IMR-90 (cell line): ENCODE measurements at regions not wholly inside any gene's neighbourhood (a gene's known extent, or its start where the extent isn't known, plus 50 kb on each side); places are given as distances from the start of the nearest gene placed in this dataset.

Experiments
- ATAC-seq: fragments of 200-7000 bp; cut with Tn5 transposase; 2 replicates; pipeline ENCODE4 v1.9.1; 2020; ENCODE audit warnings: low read depth, mild to moderate bottlenecking, moderate library complexity
- BruUV-seq: library from RNA; stranded (reverse); fragments of 400-500 nt; replicated peaks from 2 replicates; lab custom pipeline; 2021; lab: Mats Ljungman, UMichigan
- CTCF ChIA-PET: fragments of 300-600 bp; formaldehyde crosslinking; extraction: SDS; loops from one replicate; lab custom pipeline; 2021; ENCODE audit warnings: antibody characterized with exemption; lab: Yijun Ruan, JAX
- POLR2A ChIA-PET: fragments of 300-600 bp; sonication (Branson Sonifier 250); formaldehyde crosslinking; loops from one replicate; lab custom pipeline; 2022; ENCODE audit warnings: antibody characterized with exemption; ENCODE audit not compliant: unreplicated experiment; lab: Charles Lee
- DNase-seq: peaks from one replicate; pipeline ENCODE4 v3.0.0; 2013
- H2AFZ ChIP-seq: replicated peaks from 2 replicates; pipeline ENCODE3; 2013; ENCODE audit warnings: low read length, mild to moderate bottlenecking; ENCODE audit not compliant: poor library complexity
- H2AK5ac ChIP-seq: 2 replicates; pipeline ENCODE4 v1.6.1; 2013; ENCODE audit warnings: low read depth, low read length, inconsistent platforms
- H2AK9ac ChIP-seq: replicated peaks from 2 replicates; pipeline ENCODE3; 2013; ENCODE audit warnings: mild to moderate bottlenecking, low read depth, low read length, moderate library complexity; ENCODE audit not compliant: poor library complexity
- H2BK120ac ChIP-seq: 2 replicates; pipeline ENCODE4 v1.6.1; 2013; ENCODE audit warnings: low read depth, low read length, inconsistent platforms
- H2BK15ac ChIP-seq: 3 replicates; pipeline ENCODE4 v1.6.1; 2013; ENCODE audit warnings: low read depth, low read length, inconsistent platforms
- H2BK20ac ChIP-seq: 2 replicates; pipeline ENCODE4 v1.6.1; 2013; ENCODE audit warnings: low read depth, mild to moderate bottlenecking, inconsistent platforms, low read length, moderate library complexity
- H2BK5ac ChIP-seq: 2 replicates; pipeline ENCODE4 v1.6.1; 2013; ENCODE audit warnings: mild to moderate bottlenecking, low read depth, low read length, inconsistent platforms; ENCODE audit not compliant: poor library complexity, severe bottlenecking
- H3K14ac ChIP-seq: replicated peaks from 2 replicates; pipeline ENCODE4 v1.6.1; 2013; ENCODE audit warnings: low read depth, low read length, inconsistent platforms
- H3K18ac ChIP-seq: 2 replicates; pipeline ENCODE4 v1.6.1; 2013; ENCODE audit warnings: low read depth, low read length, control low read depth
- H3K23ac ChIP-seq: 2 replicates; pipeline ENCODE4 v1.6.1; 2013; ENCODE audit warnings: low read depth, low read length, inconsistent platforms
- H3K27ac ChIP-seq: 2 replicates; pipeline ENCODE4 v1.5.1; 2013; ENCODE audit warnings: mild to moderate bottlenecking, control low read depth, low read length; ENCODE audit not compliant: insufficient read depth
- H3K27me3 ChIP-seq: 2 replicates; pipeline ENCODE4 v1.6.1; 2013; ENCODE audit warnings: low read length; ENCODE audit not compliant: control insufficient read depth, insufficient read depth
- H3K36me3 ChIP-seq: 2 replicates; pipeline ENCODE4 v1.6.1; 2013; ENCODE audit warnings: low read length, mixed read lengths; ENCODE audit not compliant: control insufficient read depth, insufficient read depth
- H3K4ac ChIP-seq: 2 replicates; pipeline ENCODE4 v1.6.1; 2013; ENCODE audit warnings: low read depth, low read length, inconsistent platforms
- H3K4me1 ChIP-seq: 2 replicates; pipeline ENCODE4 v1.6.1; 2013; ENCODE audit warnings: low read length, mixed read lengths; ENCODE audit not compliant: control insufficient read depth, insufficient read depth
- H3K4me2 ChIP-seq: 2 replicates; pipeline ENCODE4 v1.6.1; 2013; ENCODE audit warnings: low read depth, mild to moderate bottlenecking, control low read depth, low read length, moderate library complexity
- H3K4me3 ChIP-seq: 2 replicates; pipeline ENCODE4 v1.5.1; 2013; ENCODE audit warnings: low read depth, mild to moderate bottlenecking, control low read depth, low read length, moderate library complexity; ENCODE audit not compliant: insufficient read depth
- H3K56ac ChIP-seq: 2 replicates; pipeline ENCODE4 v1.6.1; 2013; ENCODE audit warnings: low read length, inconsistent platforms; ENCODE audit not compliant: insufficient read depth; ENCODE audit errors: extremely low read depth
- H3K79me1 ChIP-seq, 2 experiments: 2 replicates each; pipeline ENCODE4 v1.6.1; 2013; ENCODE audit warnings: low read length in 2 of 2, inconsistent platforms in 1 of 2, low read depth in 1 of 2
- H3K9ac ChIP-seq: 2 replicates; pipeline ENCODE4 v1.6.1; 2013; ENCODE audit warnings: low read depth, low read length, control low read depth
- H3K9me1 ChIP-seq: 2 replicates; pipeline ENCODE4 v1.6.1; 2013; ENCODE audit warnings: low read length, inconsistent platforms; ENCODE audit not compliant: insufficient read depth
- H3K9me3 ChIP-seq: 2 replicates; pipeline ENCODE4 v1.6.1; 2013; ENCODE audit warnings: low read length; ENCODE audit not compliant: control insufficient read depth, insufficient read depth
- H4K20me1 ChIP-seq: 2 replicates; pipeline ENCODE4 v1.6.1; 2013; ENCODE audit warnings: low read length, inconsistent platforms; ENCODE audit not compliant: insufficient read depth
- H4K5ac ChIP-seq: 2 replicates; pipeline ENCODE4 v1.6.1; 2013; ENCODE audit warnings: mild to moderate bottlenecking, low read depth, low read length, control low read depth
- H4K8ac ChIP-seq, 2 experiments: 2 replicates each; pipeline ENCODE4 v1.6.1; 2013; ENCODE audit warnings: low read depth in 2 of 2, low read length in 2 of 2, control low read depth in 1 of 2, inconsistent platforms in 1 of 2
- H4K91ac ChIP-seq: 2 replicates; pipeline ENCODE4 v1.6.1; 2013; ENCODE audit warnings: low read depth, low read length, inconsistent platforms; ENCODE audit not compliant: insufficient read depth
- CEBPB ChIP-seq: IDR thresholded peaks from 2 replicates; pipeline ENCODE4 v1.6.1; 2012; ENCODE audit warnings: low read depth, low read length, improper control_type of control experiment
- ELK1 ChIP-seq: fragments of 150-350 bp; IDR thresholded peaks from 2 replicates; pipeline ENCODE4 v1.6.1; 2016; ENCODE audit warnings: low read depth, mild to moderate bottlenecking, low read length, moderate library complexity, borderline replicate concordance
- FOS ChIP-seq: fragments of 150-350 bp; IDR thresholded peaks from 2 replicates; pipeline ENCODE4 v1.6.1; 2016; ENCODE audit warnings: low read depth, low read length
- MAFK ChIP-seq: IDR thresholded peaks from 2 replicates; pipeline ENCODE4 v1.6.1; 2012; ENCODE audit warnings: low read depth, low read length, improper control_type of control experiment
- MAZ ChIP-seq: IDR thresholded peaks from 2 replicates; pipeline ENCODE4 v1.6.1; 2012; ENCODE audit warnings: low read depth, mild to moderate bottlenecking, low read length, improper control_type of control experiment, moderate library complexity, borderline replicate concordance
- MXI1 ChIP-seq: IDR thresholded peaks from 2 replicates; pipeline ENCODE4 v1.6.1; 2012; ENCODE audit warnings: low read depth, mild to moderate bottlenecking, low read length, moderate library complexity, borderline replicate concordance
- NFE2L2 ChIP-seq: fragments of 150-350 bp; IDR thresholded peaks from 2 replicates; pipeline ENCODE4 v1.6.1; 2016; ENCODE audit warnings: low read depth, mild to moderate bottlenecking, low read length
- POLR2A ChIP-seq: IDR thresholded peaks from 2 replicates; pipeline ENCODE4 v1.6.1; 2012; ENCODE audit warnings: mild to moderate bottlenecking, low read depth, low read length
- RAD21 ChIP-seq: IDR thresholded peaks from 2 replicates; pipeline ENCODE4 v1.6.1; 2012; ENCODE audit warnings: low read length, improper control_type of control experiment
- RFX5 ChIP-seq: IDR thresholded peaks from 2 replicates; pipeline ENCODE4 v1.8.0; 2012; ENCODE audit warnings: low read depth, mild to moderate bottlenecking, low read length, moderate library complexity
- SMC3 ChIP-seq: fragments of 150-350 bp; IDR thresholded peaks from 2 replicates; pipeline ENCODE4 v1.6.1; 2016; ENCODE audit warnings: low read depth, mild to moderate bottlenecking, antibody characterized with exemption, low read length, moderate library complexity
- WGBS, 2 experiments: methylation state at CpG; one replicate each; pipeline versions ENCODE4 v1.1.5 to v1.1.7; 2013; ENCODE audit warnings: missing lambda C conversion rate in 2 of 2; ENCODE audit not compliant: insufficient read length in 1 of 2; ENCODE audit errors: extremely low coverage in 2 of 2; 5-methylcytosine and 5-hydroxymethylcytosine counted together
- dilution Hi-C: fragments of 300-500 bp; cut with HindIII; formaldehyde crosslinking; loops from one replicate; pipeline ENCODE4 v1.14.3; 2018; ENCODE audit warnings: low sequenced_read_pairs; ENCODE audit not compliant: unreplicated experiment
- in situ Hi-C: fragments of 300-500 bp; cut with MboI; formaldehyde crosslinking; loops from 3 replicates; pipeline ENCODE4 v1.14.3; 2019; ENCODE audit warnings: low sequenced_read_pairs, inconsistent platforms, mixed read lengths
- intact Hi-C: fragments of 100-400 bp; cut with micrococcal nuclease; formaldehyde crosslinking; loops from 2 replicates; pipeline ENCODE4 v1.10.0; 2022

GRCh38 chr14:106562451-106562850, 1036.1 kb downstream of the TMEM121 start:
- no peak overlapping the region for H3K4ac ChIP-seq
- POLR2A ChIA-PET = no interaction called here
- CTCF ChIA-PET = no interaction called here
- no peak overlapping the region for H3K9ac ChIP-seq
- BruUV-seq = no TSS peak
- H2BK5ac ChIP-seq = no peak overlapping the region
- no peak overlapping the region for H3K14ac ChIP-seq
- dilution Hi-C loops = no loop called here
- no peak overlapping the region for H2BK120ac ChIP-seq
- no peak overlapping the region for H4K8ac ChIP-seq
- H4K20me1 ChIP-seq = no peaks in the 10 kb centered on the region
- H3K9me1 ChIP-seq = no peaks in the 10 kb centered on the region
- no peak overlapping the region for H3K56ac ChIP-seq
- DNase-seq (no peak), ATAC-seq (no peak)
- in situ Hi-C loops = no loop called here
- no peak overlapping the region for H3K18ac ChIP-seq
- H4K5ac ChIP-seq = no peak overlapping the region
- H2AK5ac ChIP-seq = no peak overlapping the region
- H3K4me1 ChIP-seq = no peaks in the 10 kb centered on the region
- no peak overlapping the region for H3K4me2 ChIP-seq
- no peak overlapping the region for H3K23ac ChIP-seq
- no peak overlapping the region for H2BK15ac ChIP-seq
- H3K9me3 ChIP-seq = peaks cover 14% of the 10 kb centered on the region; the same call in 1 of the 2 replicates
- no peak overlapping the region for H2BK20ac ChIP-seq
- no CpG with 5 or more reads among the region's 6 CpGs for WGBS, 2 experiments
- no peak overlapping the region for H3K4me3 ChIP-seq
- no peak overlapping the region for H2AK9ac ChIP-seq
- no peak overlapping the region for H2AFZ ChIP-seq
- intact Hi-C loops = no loop called here
- no peaks in the 10 kb centered on the region for H3K36me3 ChIP-seq
- no peaks in the 10 kb centered on the region for H3K27me3 ChIP-seq
- no peak overlapping the region for H3K27ac ChIP-seq
- no peaks in the 10 kb centered on the region for H3K79me1 ChIP-seq
- TF ChIP-seq POLR2A = no peak
- no peak for TF ChIP-seq FOS
- TF ChIP-seq MAZ = no peak
- TF ChIP-seq ELK1 = no peak
- no peak for TF ChIP-seq CEBPB
- TF ChIP-seq MAFK = no peak
- no peak for TF ChIP-seq NFE2L2
- no peak for TF ChIP-seq MXI1
- TF ChIP-seq RFX5 = no peak
- TF ChIP-seq RAD21 = no peak
- no peak for TF ChIP-seq SMC3
- H4K91ac ChIP-seq = no peak overlapping the region
